ENCODE measurements at regions not wholly inside any gene's neighbourhood (a gene's known extent, or its start where the extent isn't known, plus 50 kb on each side); places are given as distances from the start of the nearest gene placed in this dataset.

DNA sequence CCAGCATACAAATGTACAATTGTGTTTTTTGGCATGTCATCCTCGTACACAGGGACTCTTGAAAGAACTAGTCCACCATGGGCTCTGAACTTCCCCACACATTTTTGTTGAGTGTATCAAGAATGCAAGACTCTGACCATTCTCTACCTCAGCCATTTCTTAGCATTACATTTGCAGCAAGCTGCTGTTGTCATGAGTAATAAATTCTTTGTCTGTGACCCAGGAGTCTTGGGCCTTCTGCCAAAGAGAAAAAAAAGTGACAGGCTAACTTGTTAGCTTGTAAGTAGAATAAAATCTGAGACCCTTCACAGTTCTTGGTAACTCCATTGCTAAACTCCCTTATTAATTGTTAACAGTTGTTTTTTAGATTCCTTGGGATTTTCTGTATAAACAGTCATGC lies 542.3 kb upstream of the MBL2 start:
- no peak for TF ChIP-seq POLR2A (IDR thresholded peaks at IDR 0.05)
- TF ChIP-seq, protein P1, sequence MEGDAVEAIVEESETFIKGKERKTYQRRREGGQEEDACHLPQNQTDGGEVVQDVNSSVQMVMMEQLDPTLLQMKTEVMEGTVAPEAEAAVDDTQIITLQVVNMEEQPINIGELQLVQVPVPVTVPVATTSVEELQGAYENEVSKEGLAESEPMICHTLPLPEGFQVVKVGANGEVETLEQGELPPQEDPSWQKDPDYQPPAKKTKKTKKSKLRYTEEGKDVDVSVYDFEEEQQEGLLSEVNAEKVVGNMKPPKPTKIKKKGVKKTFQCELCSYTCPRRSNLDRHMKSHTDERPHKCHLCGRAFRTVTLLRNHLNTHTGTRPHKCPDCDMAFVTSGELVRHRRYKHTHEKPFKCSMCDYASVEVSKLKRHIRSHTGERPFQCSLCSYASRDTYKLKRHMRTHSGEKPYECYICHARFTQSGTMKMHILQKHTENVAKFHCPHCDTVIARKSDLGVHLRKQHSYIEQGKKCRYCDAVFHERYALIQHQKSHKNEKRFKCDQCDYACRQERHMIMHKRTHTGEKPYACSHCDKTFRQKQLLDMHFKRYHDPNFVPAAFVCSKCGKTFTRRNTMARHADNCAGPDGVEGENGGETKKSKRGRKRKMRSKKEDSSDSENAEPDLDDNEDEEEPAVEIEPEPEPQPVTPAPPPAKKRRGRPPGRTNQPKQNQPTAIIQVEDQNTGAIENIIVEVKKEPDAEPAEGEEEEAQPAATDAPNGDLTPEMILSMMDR (IDR thresholded peaks at IDR 0.05), result no peak

Data from thyroid gland (tissue), 4 donors.